ENCODE measurements at regions not wholly inside any gene's neighbourhood (a gene's known extent, or its start where the extent isn't known, plus 50 kb on each side); places are given as distances from the start of the nearest gene placed in this dataset.

DNA sequence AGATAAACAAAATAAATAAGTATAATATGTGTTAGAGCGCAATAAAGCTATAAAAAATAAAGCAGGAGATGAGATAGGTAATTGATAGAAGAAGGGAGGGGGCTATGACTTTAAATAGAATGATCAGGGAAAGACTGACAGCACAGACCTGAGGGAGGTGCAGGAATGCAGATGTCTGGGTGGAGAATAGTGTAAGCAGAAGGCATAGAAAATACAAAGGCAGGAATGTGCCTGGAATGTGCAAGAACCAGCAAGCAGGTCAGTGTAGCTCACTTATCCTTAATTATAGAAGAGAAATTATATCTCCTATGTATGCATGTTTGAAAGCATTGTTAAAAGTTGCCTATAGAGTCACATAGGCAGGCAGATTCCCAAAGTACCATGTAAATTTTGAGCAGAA, 239.4 kb upstream of the SOX14 start:
- no peak for ATAC-seq (ENCODE audit: low read depth)
- TF ChIP-seq MAZ (IDR thresholded peaks at IDR 0.05; ENCODE audit: borderline replicate concordance, low read depth, low read length) (no peak), BHLHE40 (IDR thresholded peaks at IDR 0.05; ENCODE audit: low read depth, low read length) (no peak), RFX5 (IDR thresholded peaks at IDR 0.05; ENCODE audit: low read depth, low read length) (no peak), MAFK (IDR thresholded peaks at IDR 0.05; ENCODE audit: low read depth, low read length) (no peak), CTCF (conservative IDR thresholded peaks at IDR 0.05; ENCODE audit: low read depth, low read length) (no peak), SMC3 (IDR thresholded peaks at IDR 0.05; ENCODE audit: low read depth, low read length) (no peak), USF2 (IDR thresholded peaks at IDR 0.05; ENCODE audit: low read depth, low read length) (no peak), RCOR1 (IDR thresholded peaks at IDR 0.05; ENCODE audit: insufficient replicate concordance, low read length) (no peak), NFE2L2 (IDR thresholded peaks at IDR 0.05; ENCODE audit: low read depth, low read length) (no peak), CHD1 (IDR thresholded peaks at IDR 0.05; ENCODE audit: low read depth, low read length) (no peak), CEBPB (IDR thresholded peaks at IDR 0.05; ENCODE audit: low read depth, low read length) (no peak), POLR2A (IDR thresholded peaks at IDR 0.05; ENCODE audit: low read depth, low read length) (no peak), RAD21 (IDR thresholded peaks at IDR 0.05; ENCODE audit: low read length) (no peak), FOS (IDR thresholded peaks at IDR 0.05; ENCODE audit: low read depth, low read length) (no peak), MXI1 (IDR thresholded peaks at IDR 0.05; ENCODE audit: borderline replicate concordance, low read depth, low read length) (no peak)
- TF ChIP-seq, protein P1, sequence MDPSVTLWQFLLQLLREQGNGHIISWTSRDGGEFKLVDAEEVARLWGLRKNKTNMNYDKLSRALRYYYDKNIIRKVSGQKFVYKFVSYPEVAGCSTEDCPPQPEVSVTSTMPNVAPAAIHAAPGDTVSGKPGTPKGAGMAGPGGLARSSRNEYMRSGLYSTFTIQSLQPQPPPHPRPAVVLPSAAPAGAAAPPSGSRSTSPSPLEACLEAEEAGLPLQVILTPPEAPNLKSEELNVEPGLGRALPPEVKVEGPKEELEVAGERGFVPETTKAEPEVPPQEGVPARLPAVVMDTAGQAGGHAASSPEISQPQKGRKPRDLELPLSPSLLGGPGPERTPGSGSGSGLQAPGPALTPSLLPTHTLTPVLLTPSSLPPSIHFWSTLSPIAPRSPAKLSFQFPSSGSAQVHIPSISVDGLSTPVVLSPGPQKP (IDR thresholded peaks at IDR 0.05; ENCODE audit: borderline replicate concordance, low read depth, low read length): no peak
- Histone ChIP-seq H3K18ac (ENCODE audit: low read depth, low read length) (no peak overlapping the region), H2BK5ac (ENCODE audit: low read depth, low read length, poor library complexity, severe bottlenecking) (no peak overlapping the region), H3K9ac (ENCODE audit: low read depth, low read length) (no peak overlapping the region), H4K20me1 (ENCODE audit: insufficient read depth, low read length) (no peaks in the 10 kb centered on the region), H3K27me3 (ENCODE audit: control insufficient read depth, insufficient read depth, low read length) (no peaks in the 10 kb centered on the region), H4K8ac (ENCODE audit: low read depth in 2 of 2, low read length in 2 of 2) (no peak overlapping the region), H3K4me3 (ENCODE audit: insufficient read depth, low read depth, low read length) (no peak overlapping the region), H3K79me1 (ENCODE audit: low read depth in 1 of 2, low read length in 2 of 2) (no peaks in the 10 kb centered on the region), H3K14ac (replicated peaks; ENCODE audit: low read depth, low read length) (no peak overlapping the region), H3K27ac (ENCODE audit: insufficient read depth, low read length) (no peak overlapping the region), H3K36me3 (ENCODE audit: control insufficient read depth, insufficient read depth, low read length) (no peaks in the 10 kb centered on the region), H4K91ac (ENCODE audit: insufficient read depth, low read depth, low read length) (no peak overlapping the region), H3K4me1 (ENCODE audit: control insufficient read depth, insufficient read depth, low read length) (no peaks in the 10 kb centered on the region), H4K5ac (ENCODE audit: low read depth, low read length) (no peak overlapping the region), H3K9me1 (ENCODE audit: insufficient read depth, low read length) (no peaks in the 10 kb centered on the region), H2AK9ac (replicated peaks; ENCODE audit: low read depth, low read length, poor library complexity) (no peak overlapping the region), H3K23ac (ENCODE audit: low read depth, low read length) (no peak overlapping the region), H2BK120ac (ENCODE audit: low read depth, low read length) (no peak overlapping the region), H3K9me3 (ENCODE audit: control insufficient read depth, insufficient read depth, low read length) (peaks cover 11% of the 10 kb centered on the region), H2BK20ac (ENCODE audit: low read depth, low read length) (no peak overlapping the region), H3K4me2 (ENCODE audit: low read depth, low read length) (no peak overlapping the region), H3K56ac (ENCODE audit: extremely low read depth, insufficient read depth, low read length) (no peak overlapping the region), H2BK15ac (ENCODE audit: low read depth, low read length) (no peak overlapping the region), H2AK5ac (ENCODE audit: low read depth, low read length) (no peak overlapping the region), H2AFZ (replicated peaks; ENCODE audit: low read length, poor library complexity) (no peak overlapping the region), H3K4ac (ENCODE audit: low read depth, low read length) (no peak overlapping the region)
- dilution Hi-C loops (cut with HindIII; ENCODE audit: low sequenced_read_pairs, unreplicated experiment) (no loop called here), intact Hi-C loops (cut with micrococcal nuclease) (no loop called here), in situ Hi-C loops (cut with MboI; ENCODE audit: low sequenced_read_pairs) (no loop called here)
- WGBS, 2 experiments (ENCODE audit: extremely low coverage in 2 of 2, insufficient read length in 1 of 2): no CpG with 5 or more reads among the region's 1 CpG
- no TSS peak for BruUV-seq (replicated peaks)
- ChIA-PET CTCF (no interaction called here), POLR2A (ENCODE audit: unreplicated experiment) (no interaction called here)
- DNase-seq: no peak
